Stimulated activated memory B cell treated with anti-CD40 and anti-IgM and Interleukin-4, amounts not matched to agents 10 μg/mL and 1 μg/mL and 100 μg/mL, for 72 hours (primary cell): ENCODE measurements at regions not wholly inside any gene's neighbourhood (a gene's known extent, or its start where the extent isn't known, plus 50 kb on each side); places are given as distances from the start of the nearest gene placed in this dataset.
A peak's percentile ranks its signal among the peaks of the same experiment; 100 is the strongest.
"Not testable (repeated sequence)": the region's sequence is repeated elsewhere in the genome, so short reads cannot be mapped to it uniquely, and the experiment has no call there.

ENCODE experiments used
- ATAC-seq: fragments of 150-1000 bp; cut with Tn5 transposase; 2 replicates; pipeline ENCODE4 v1.10.0; 2021
- H3K27ac Mint-ChIP-seq: one replicate; pipeline ENCODE4 v1.8.0; 2022; ENCODE audit warnings: mild to moderate bottlenecking, mixed read lengths
- H3K27me3 Mint-ChIP-seq: one replicate; pipeline ENCODE4 v1.8.0; 2022; ENCODE audit warnings: mixed read lengths
- H3K36me3 Mint-ChIP-seq: one replicate; pipeline ENCODE4 v1.8.0; 2022; ENCODE audit warnings: mixed read lengths
- H3K4me1 Mint-ChIP-seq: one replicate; pipeline ENCODE4 v1.8.0; 2022; ENCODE audit warnings: mixed read lengths
- H3K4me3 Mint-ChIP-seq: one replicate; pipeline ENCODE4 v1.8.0; 2022; ENCODE audit warnings: mild to moderate bottlenecking, moderate library complexity, mixed read lengths
- H3K9me3 Mint-ChIP-seq: one replicate; pipeline ENCODE4 v1.8.0; 2022; ENCODE audit warnings: mixed read lengths

GRCh38 chr21:16108561-16109075 is 378.8 kb downstream of the USP25 start:
- no peak overlapping the region for H3K4me3 Mint-ChIP-seq
- H3K27ac Mint-ChIP-seq: no peak overlapping the region
- H3K27me3 Mint-ChIP-seq: no peaks in the 10 kb centered on the region
- no peaks in the 10 kb centered on the region for H3K36me3 Mint-ChIP-seq
- H3K9me3 Mint-ChIP-seq: peaks cover 3% of the 10 kb centered on the region
- H3K4me1 Mint-ChIP-seq: no peaks in the 10 kb centered on the region
- ATAC-seq: no peak

GRCh38 chr21:16113052-16113715 is 383.4 kb downstream of the USP25 start:
- Mint-ChIP-seq H3K4me1 (no peaks in the 10 kb centered on the region), H3K36me3 (no peaks in the 10 kb centered on the region), H3K4me3 (no peak overlapping the region), H3K27me3 (no peaks in the 10 kb centered on the region), H3K9me3 (peaks cover 5% of the 10 kb centered on the region), H3K27ac (no peak overlapping the region)
- ATAC-seq: no peak

GRCh38 chr21:16115461-16115860 is 385.7 kb downstream of the USP25 start:
- Mint-ChIP-seq H3K27me3 (no peaks in the 10 kb centered on the region), H3K4me1 (no peaks in the 10 kb centered on the region), H3K27ac (no peak overlapping the region), H3K36me3 (no peaks in the 10 kb centered on the region), H3K4me3 (no peak overlapping the region), H3K9me3 (peaks cover 5% of the 10 kb centered on the region)
- no peak for ATAC-seq

GRCh38 chr21:16116069-16116468 is 386.3 kb downstream of the USP25 start:
- no peak overlapping the region for H3K4me3 Mint-ChIP-seq
- no peak overlapping the region for H3K27ac Mint-ChIP-seq
- no peaks in the 10 kb centered on the region for H3K27me3 Mint-ChIP-seq
- peaks cover 5% of the 10 kb centered on the region for H3K9me3 Mint-ChIP-seq
- H3K36me3 Mint-ChIP-seq: no peaks in the 10 kb centered on the region
- no peaks in the 10 kb centered on the region for H3K4me1 Mint-ChIP-seq
- ATAC-seq: no peak

GRCh38 chr21:16116798-16117197 is 387.0 kb downstream of the USP25 start:
- Mint-ChIP-seq H3K4me1 (no peaks in the 10 kb centered on the region), H3K27me3 (no peaks in the 10 kb centered on the region), H3K9me3 (peaks cover 5% of the 10 kb centered on the region), H3K4me3 (no peak overlapping the region), H3K27ac (no peak overlapping the region), H3K36me3 (no peaks in the 10 kb centered on the region)
- ATAC-seq: no peak

- Mint-ChIP-seq H3K9me3 (peaks cover 5% of the 10 kb centered on the region), H3K36me3 (no peaks in the 10 kb centered on the region), H3K27ac (no peak overlapping the region), H3K4me1 (no peaks in the 10 kb centered on the region), H3K4me3 (no peak overlapping the region), H3K27me3 (no peaks in the 10 kb centered on the region)
- no peak for ATAC-seq
Observed at GRCh38 chr21:16117331-16117730, 387.5 kb downstream of the USP25 start.

- Mint-ChIP-seq H3K4me1 (no peaks in the 10 kb centered on the region), H3K4me3 (no peak overlapping the region), H3K9me3 (peaks cover 4% of the 10 kb centered on the region), H3K36me3 (no peaks in the 10 kb centered on the region), H3K27me3 (no peaks in the 10 kb centered on the region), H3K27ac (no peak overlapping the region)
- no peak for ATAC-seq
Observed at GRCh38 chr21:16117851-16118590, 388.2 kb downstream of the USP25 start.

- Mint-ChIP-seq H3K36me3 (no peaks in the 10 kb centered on the region), H3K9me3 (no peaks in the 10 kb centered on the region)
Observed at GRCh38 chr21:16124378-16125138, 394.8 kb downstream of the USP25 start.

GRCh38 chr21:16125274-16125673 is 395.5 kb downstream of the USP25 start:
- Mint-ChIP-seq H3K4me1 (no peaks in the 10 kb centered on the region), H3K9me3 (peaks cover 3% of the 10 kb centered on the region), H3K4me3 (no peak overlapping the region), H3K36me3 (no peaks in the 10 kb centered on the region), H3K27me3 (no peaks in the 10 kb centered on the region), H3K27ac (no peak overlapping the region)
- no peak for ATAC-seq

More at GRCh38 chr21:16124378-16125138, 394.8 kb downstream of the USP25 start:
- Mint-ChIP-seq H3K4me1 (no peaks in the 10 kb centered on the region), H3K27me3 (no peaks in the 10 kb centered on the region), H3K4me3 (no peak overlapping the region), H3K27ac (no peak overlapping the region)
- ATAC-seq: no peak

- H3K4me3 Mint-ChIP-seq: not testable (repeated sequence)
Observed at GRCh38 chr21:16132453-16132852, 402.7 kb downstream of the USP25 start.

GRCh38 chr21:16133248-16133647 is 403.5 kb downstream of the USP25 start:
- Mint-ChIP-seq H3K9me3 (peaks cover 11% of the 10 kb centered on the region), H3K27me3 (no peaks in the 10 kb centered on the region), H3K4me1 (no peaks in the 10 kb centered on the region), H3K27ac (no peak overlapping the region), H3K4me3 (no peak overlapping the region), H3K36me3 (no peaks in the 10 kb centered on the region)
- ATAC-seq: no peak

More at GRCh38 chr21:16132453-16132852, 402.7 kb downstream of the USP25 start:
- ATAC-seq, H3K36me3 Mint-ChIP-seq, H3K4me1 Mint-ChIP-seq, H3K27ac Mint-ChIP-seq, H3K27me3 Mint-ChIP-seq: not testable (repeated sequence)
- H3K9me3 Mint-ChIP-seq: peaks cover 11% of the 10 kb centered on the region

GRCh38 chr21:16134134-16134533 is 404.4 kb downstream of the USP25 start:
- Mint-ChIP-seq H3K9me3 (peaks cover 11% of the 10 kb centered on the region), H3K4me1 (no peaks in the 10 kb centered on the region), H3K36me3 (no peaks in the 10 kb centered on the region), H3K27ac (no peak overlapping the region), H3K4me3 (no peak overlapping the region), H3K27me3 (no peaks in the 10 kb centered on the region)
- ATAC-seq: no peak

- Mint-ChIP-seq H3K4me3 (no peak overlapping the region), H3K27ac (no peak overlapping the region), H3K9me3 (no peaks in the 10 kb centered on the region), H3K4me1 (no peaks in the 10 kb centered on the region), H3K36me3 (no peaks in the 10 kb centered on the region), H3K27me3 (no peaks in the 10 kb centered on the region)
- no peak for ATAC-seq
Observed at GRCh38 chr21:16137106-16137505, 407.3 kb downstream of the USP25 start.

- Mint-ChIP-seq H3K36me3 (no peaks in the 10 kb centered on the region), H3K4me1 (no peaks in the 10 kb centered on the region), H3K27me3 (no peaks in the 10 kb centered on the region), H3K9me3 (no peaks in the 10 kb centered on the region), H3K4me3 (no peak overlapping the region), H3K27ac (no peak overlapping the region)
- no peak for ATAC-seq
Observed at GRCh38 chr21:16145052-16145451, 415.3 kb downstream of the USP25 start.

- Mint-ChIP-seq H3K27ac (no peak overlapping the region), H3K9me3 (no peaks in the 10 kb centered on the region), H3K36me3 (no peaks in the 10 kb centered on the region), H3K4me1 (no peaks in the 10 kb centered on the region), H3K4me3 (no peak overlapping the region), H3K27me3 (no peaks in the 10 kb centered on the region)
- ATAC-seq: peak; percentile 31
Observed at GRCh38 chr21:16145479-16145878, 415.7 kb downstream of the USP25 start.
